ENCODE measurements at regions not wholly inside any gene's neighbourhood (a gene's known extent, or its start where the extent isn't known, plus 50 kb on each side); places are given as distances from the start of the nearest gene placed in this dataset.

- TF ChIP-seq CTCF (IDR thresholded peaks at IDR 0.05): no peak
- intact Hi-C loops (cut with DNase I, micrococcal nuclease): no loop called here
- no peak overlapping the region for H3K4me3 ChIP-seq
- no peaks in the 10 kb centered on the region for H3K9me3 ChIP-seq
- no peaks in the 10 kb centered on the region for H3K36me3 ChIP-seq (ENCODE audit: low read depth)
- ATAC-seq: no peak
- no peaks in the 10 kb centered on the region for H3K4me1 ChIP-seq (ENCODE audit: low read depth)
- DNase-seq: no peak
Observed at GRCh38 chr11:24297461-24297860, 199.4 kb upstream of the LUZP2 start.

- H3K9me3 ChIP-seq: no peaks in the 10 kb centered on the region
- H3K4me1 ChIP-seq (ENCODE audit: low read depth): no peaks in the 10 kb centered on the region
- no peaks in the 10 kb centered on the region for H3K36me3 ChIP-seq (ENCODE audit: low read depth)
- DNase-seq (no peak), ATAC-seq (no peak)
- intact Hi-C loops (cut with DNase I, micrococcal nuclease): no loop called here
- no peak for TF ChIP-seq CTCF (IDR thresholded peaks at IDR 0.05)
- H3K4me3 ChIP-seq: no peak overlapping the region
Observed at GRCh38 chr11:24298146-24298545, 198.7 kb upstream of the LUZP2 start.

- intact Hi-C loops (cut with DNase I, micrococcal nuclease): no loop called here
- Histone ChIP-seq H3K4me3 (no peak overlapping the region), H3K4me1 (ENCODE audit: low read depth) (no peaks in the 10 kb centered on the region), H3K36me3 (ENCODE audit: low read depth) (no peaks in the 10 kb centered on the region), H3K9me3 (peaks cover 6% of the 10 kb centered on the region)
- ATAC-seq: no peak
- no peak for TF ChIP-seq CTCF (IDR thresholded peaks at IDR 0.05)
- no peak for DNase-seq
Observed at GRCh38 chr11:24311974-24312373, 184.9 kb upstream of the LUZP2 start.

GRCh38 chr11:24312464-24313238 is 184.2 kb upstream of the LUZP2 start:
- intact Hi-C loops (cut with DNase I, micrococcal nuclease): no loop called here
- H3K9me3 ChIP-seq: peaks cover 6% of the 10 kb centered on the region
- TF ChIP-seq CTCF (IDR thresholded peaks at IDR 0.05): no peak
- no peaks in the 10 kb centered on the region for H3K4me1 ChIP-seq (ENCODE audit: low read depth)
- no peaks in the 10 kb centered on the region for H3K36me3 ChIP-seq (ENCODE audit: low read depth)
- DNase-seq (no peak), ATAC-seq (no peak)
- H3K4me3 ChIP-seq: no peak overlapping the region

GRCh38 chr11:24321229-24321628 is 175.6 kb upstream of the LUZP2 start:
- ATAC-seq (no peak), DNase-seq (no peak)
- TF ChIP-seq CTCF (IDR thresholded peaks at IDR 0.05): no peak
- intact Hi-C loops (cut with DNase I, micrococcal nuclease): no loop called here
- H3K4me3 ChIP-seq: no peak overlapping the region
- H3K9me3 ChIP-seq: no peaks in the 10 kb centered on the region
- no peaks in the 10 kb centered on the region for H3K4me1 ChIP-seq (ENCODE audit: low read depth)
- no peaks in the 10 kb centered on the region for H3K36me3 ChIP-seq (ENCODE audit: low read depth)

GRCh38 chr11:24324211-24324610 is 172.6 kb upstream of the LUZP2 start:
- Histone ChIP-seq H3K4me3 (no peak overlapping the region), H3K36me3 (ENCODE audit: low read depth) (no peaks in the 10 kb centered on the region), H3K9me3 (no peaks in the 10 kb centered on the region), H3K4me1 (ENCODE audit: low read depth) (no peaks in the 10 kb centered on the region)
- ATAC-seq (no peak), DNase-seq (no peak)
- no peak for TF ChIP-seq CTCF (IDR thresholded peaks at IDR 0.05)
- intact Hi-C loops (cut with DNase I, micrococcal nuclease): no loop called here
